Skeletal muscle cell (primary cell): ENCODE measurements at regions not wholly inside any gene's neighbourhood (a gene's known extent, or its start where the extent isn't known, plus 50 kb on each side); places are given as distances from the start of the nearest gene placed in this dataset.

ENCODE experiments used
- DNase-seq: peaks from one replicate; pipeline ENCODE4 v3.0.0-alpha.2; 2010; ENCODE audit warnings: low read depth
- H3K4me3 ChIP-seq: 2 replicates; pipeline ENCODE4 v1.5.1; 2011; ENCODE audit warnings: low read depth, mild to moderate bottlenecking, control low read depth, low read length, moderate library complexity

DNA sequence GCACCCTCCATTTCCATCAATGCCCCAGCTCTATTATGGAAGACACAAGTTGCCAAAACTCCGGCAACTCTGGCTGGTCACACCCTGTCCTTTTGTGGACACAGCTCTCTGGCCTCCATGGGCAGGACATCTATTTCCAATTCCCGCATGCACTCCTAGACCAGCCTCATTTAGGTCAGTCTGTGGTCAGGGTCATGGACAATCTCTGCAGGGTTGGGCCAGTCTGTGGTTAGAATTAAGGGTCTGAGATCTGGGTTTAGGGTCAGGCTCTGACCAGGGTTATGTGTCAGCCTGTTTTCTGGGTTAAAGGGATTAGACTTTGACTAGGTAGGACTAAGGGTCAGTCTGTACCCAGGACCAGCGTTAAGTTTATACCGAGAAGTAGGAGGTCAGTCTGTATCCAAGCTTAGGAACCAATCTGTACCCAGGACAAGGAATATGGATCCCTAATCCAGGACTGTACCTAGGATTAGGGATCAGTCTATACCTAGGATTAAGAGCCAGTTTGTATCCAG, 82.4 kb downstream of the VEGFA start:
- DNase-seq, result no peak
- H3K4me3 ChIP-seq, result no peak overlapping the region

GRCh38 chr6:43851204-43851865, 81.3 kb downstream of the VEGFA start:
- no peak for DNase-seq

DNA sequence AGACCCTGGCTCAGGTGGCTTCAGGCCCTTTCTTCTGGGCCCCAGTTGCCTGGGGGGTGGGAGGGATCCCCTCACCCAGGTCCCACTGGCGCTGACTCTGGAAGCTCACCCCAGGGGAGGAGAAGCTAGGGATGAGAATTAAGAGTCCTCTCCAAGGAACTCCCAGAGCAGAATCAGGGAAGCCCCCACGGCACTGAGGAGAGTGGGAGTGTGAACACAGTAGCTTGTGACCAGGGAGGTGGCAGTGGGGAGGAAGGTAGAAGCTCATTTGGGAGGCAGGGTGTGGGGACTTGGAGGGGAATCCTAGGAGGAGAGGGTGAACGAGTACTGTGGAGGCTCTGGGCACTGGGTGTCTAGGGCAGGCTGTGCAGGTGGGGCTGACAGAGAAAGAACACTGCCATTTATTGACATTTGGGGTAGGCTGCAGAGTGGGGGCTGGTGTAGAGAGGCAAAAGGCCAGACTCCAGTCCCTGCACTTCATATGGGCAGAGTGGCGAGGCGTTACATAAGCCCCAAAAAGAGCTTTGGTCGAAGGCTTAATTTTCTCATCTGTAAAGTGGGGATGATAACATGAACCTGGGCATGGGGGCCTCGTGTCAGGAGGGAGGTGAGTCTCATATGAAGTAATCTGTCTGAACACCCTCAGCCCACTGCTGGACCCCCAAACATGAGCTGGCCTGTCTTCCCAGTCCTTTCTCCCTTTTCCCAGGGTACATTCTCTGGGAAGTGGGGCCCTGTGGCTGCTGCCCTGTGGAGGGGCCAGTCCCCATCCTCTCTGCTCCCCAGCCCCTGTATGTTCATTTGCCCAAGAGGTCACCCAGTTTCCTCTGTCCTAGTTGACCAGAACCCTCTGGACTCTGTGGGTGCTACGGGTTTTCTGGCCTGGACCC, 80.5 kb downstream of the VEGFA start:
- H3K4me3 ChIP-seq, result no peak overlapping the region
- no peak for DNase-seq

More at GRCh38 chr6:43851204-43851865, 81.3 kb downstream of the VEGFA start:
- H3K4me3 ChIP-seq, result no peak overlapping the region

DNA sequence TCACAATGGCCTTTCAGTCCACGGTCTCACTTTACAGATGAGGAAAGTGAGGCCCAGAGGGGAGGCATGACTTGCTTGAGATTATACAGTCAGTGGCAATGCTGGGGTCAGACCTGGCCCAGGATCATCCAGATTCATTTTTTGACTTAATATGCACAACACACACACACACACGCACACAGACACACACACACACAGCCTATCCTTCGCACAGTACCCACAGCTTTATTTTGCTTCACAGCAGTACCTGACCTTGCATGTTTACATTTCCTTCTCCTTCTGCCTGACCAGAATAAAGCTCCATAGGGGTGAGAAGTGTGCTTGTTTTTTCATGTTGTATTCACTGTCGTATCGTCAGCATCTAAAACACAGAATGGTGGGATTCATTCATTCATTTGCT, 79.8 kb downstream of the VEGFA start:
- H3K4me3 ChIP-seq, result no peak overlapping the region
- DNase-seq, result no peak

DNA sequence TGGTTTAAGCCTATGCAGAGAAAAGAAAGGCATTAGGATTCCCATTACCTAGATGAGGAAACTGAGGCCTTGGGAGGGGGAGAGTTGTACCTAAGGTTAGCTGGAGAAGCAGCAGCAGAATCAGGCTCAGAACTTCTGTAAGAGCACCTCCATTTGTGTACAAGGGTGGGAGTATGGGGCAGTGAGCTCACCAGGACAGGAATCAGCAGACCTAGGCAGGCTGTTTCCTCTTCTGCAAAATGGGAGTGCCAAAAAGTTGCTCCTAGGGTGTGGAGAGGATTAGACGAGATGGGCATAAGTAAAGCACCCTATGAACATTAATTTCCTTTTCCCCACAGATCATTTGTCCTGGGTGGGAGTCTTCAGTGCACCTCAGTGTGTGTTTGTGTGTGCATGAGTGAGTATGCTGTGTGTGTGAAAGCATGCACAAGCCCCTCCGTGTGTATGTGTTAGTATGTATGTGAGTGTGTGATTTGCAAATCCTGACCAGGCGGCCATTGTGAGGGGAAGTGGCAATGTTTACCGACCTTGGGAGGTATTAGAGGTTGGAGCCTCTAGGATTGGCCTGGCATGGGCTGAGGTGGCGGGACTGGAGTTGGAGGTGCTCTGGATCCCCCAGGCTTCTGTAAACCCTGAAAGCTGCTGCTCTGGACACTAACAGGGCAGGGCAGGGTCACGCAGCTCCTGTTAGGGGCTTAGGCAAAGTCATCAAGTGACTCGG, 78.8 kb downstream of the VEGFA start:
- DNase-seq, result no peak
- H3K4me3 ChIP-seq, result no peak overlapping the region

DNA sequence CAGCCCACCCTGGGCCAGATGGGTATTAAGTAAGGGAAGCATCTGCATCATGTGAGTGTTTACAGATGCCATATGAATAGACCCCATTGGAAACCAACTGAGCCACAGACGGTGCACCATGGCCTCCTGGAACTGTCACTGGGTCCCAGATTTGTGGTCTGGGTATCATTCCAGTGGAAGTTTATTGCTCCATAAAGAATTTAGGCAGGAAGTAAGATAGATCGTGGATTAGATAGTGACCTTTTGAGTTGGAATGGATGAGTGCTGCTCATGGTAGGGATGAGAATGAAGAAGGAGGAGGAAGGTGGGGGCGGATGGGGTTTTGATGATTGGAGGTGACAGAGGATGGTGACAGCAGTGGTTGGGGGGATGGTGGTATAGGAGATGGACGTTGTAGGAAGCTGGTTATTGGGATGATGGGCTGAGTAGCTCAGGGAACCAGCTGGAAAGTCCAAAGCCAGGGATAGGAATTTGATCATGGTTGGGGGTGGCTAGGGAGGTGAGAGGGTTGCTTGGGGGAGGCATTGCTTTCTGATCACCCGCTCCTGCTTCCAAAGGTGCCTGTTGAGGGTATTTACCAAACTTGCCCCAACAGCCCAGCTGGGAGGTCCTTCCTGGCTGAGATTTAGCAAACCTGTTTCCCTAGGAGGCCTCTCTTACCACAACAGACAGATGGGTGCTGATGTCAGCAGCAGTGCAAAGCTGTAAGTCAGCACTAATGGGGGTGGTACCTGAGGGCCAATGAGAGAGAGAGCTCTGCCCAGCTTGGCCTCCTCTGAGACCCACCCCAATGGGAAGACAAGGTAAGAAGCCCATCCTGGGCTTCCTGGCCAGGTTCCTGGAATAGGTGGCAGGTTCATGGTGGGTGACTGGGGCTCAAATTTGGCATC, 78.0 kb downstream of the VEGFA start:
- no peak for DNase-seq
- no peak overlapping the region for H3K4me3 ChIP-seq

DNA sequence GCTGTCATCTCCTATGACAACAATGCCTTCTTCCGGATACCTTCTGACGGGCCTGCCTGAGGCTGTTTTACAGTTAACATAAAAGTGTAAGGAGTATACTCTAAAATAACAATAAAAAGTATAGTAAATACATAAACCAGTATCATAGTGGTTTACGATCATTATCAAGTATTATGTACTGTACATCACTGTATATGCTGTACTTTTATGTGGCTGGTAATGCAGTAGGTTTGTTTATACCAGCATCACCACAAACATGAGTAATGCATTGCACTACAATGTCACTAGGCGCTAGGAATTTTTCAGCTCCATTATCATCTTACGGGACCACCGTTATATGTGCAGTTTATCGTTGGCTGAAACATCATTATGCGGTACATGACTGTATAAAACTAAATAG, 76.5 kb downstream of the VEGFA start:
- DNase-seq, result no peak
- no peak overlapping the region for H3K4me3 ChIP-seq

DNA sequence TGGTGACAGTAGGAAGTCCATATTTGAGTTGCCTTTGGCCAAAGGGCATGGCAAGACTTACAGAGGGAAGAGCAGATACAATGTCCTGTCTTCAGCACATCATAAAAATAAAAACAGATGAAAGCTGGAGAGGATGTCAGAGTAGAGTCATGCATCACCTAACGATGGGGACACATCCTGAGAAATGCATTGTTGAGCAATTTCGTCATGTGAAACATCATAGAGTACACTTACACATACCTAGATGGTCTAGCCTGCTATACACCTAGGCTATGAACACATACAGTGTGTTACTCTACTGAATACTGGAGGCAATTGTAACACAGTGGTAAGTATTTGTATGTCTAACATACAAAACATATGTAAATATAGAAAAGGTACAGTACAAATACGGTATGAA, 75.6 kb downstream of the VEGFA start:
- no peak for DNase-seq
- no peak overlapping the region for H3K4me3 ChIP-seq

DNA sequence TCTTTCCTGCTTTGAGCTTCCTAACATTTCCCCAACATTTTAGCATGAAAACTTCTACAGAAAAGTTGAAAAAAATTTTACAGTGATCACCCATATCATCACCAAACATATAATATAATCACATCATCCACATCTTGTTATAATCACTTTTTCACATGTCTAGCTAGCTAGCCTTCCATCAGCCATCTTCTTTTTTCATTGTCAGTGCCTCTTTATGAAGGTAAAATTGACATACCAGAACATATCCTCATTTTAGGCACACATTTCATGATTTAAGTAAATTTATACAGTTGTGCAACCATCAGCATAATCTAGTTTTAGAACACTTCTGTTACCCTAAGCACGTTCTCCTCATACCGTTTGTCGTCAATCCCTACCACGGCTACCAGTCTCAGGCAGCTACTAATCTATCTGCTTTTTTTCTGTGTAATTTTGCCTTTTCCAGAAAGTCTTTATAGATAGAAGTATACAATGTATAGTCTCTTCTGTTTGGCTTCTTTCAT, 73.7 kb downstream of the VEGFA start:
- H3K4me3 ChIP-seq, result no peak overlapping the region
- no peak for DNase-seq

GRCh38 chr6:43843097-43843645, 73.2 kb downstream of the VEGFA start:
- no peak for DNase-seq
- no peak overlapping the region for H3K4me3 ChIP-seq

- no peak for DNase-seq
- no peak overlapping the region for H3K4me3 ChIP-seq
These were observed 72.3 kb downstream of the VEGFA start for GRCh38 chr6:43842231-43842794.

DNA sequence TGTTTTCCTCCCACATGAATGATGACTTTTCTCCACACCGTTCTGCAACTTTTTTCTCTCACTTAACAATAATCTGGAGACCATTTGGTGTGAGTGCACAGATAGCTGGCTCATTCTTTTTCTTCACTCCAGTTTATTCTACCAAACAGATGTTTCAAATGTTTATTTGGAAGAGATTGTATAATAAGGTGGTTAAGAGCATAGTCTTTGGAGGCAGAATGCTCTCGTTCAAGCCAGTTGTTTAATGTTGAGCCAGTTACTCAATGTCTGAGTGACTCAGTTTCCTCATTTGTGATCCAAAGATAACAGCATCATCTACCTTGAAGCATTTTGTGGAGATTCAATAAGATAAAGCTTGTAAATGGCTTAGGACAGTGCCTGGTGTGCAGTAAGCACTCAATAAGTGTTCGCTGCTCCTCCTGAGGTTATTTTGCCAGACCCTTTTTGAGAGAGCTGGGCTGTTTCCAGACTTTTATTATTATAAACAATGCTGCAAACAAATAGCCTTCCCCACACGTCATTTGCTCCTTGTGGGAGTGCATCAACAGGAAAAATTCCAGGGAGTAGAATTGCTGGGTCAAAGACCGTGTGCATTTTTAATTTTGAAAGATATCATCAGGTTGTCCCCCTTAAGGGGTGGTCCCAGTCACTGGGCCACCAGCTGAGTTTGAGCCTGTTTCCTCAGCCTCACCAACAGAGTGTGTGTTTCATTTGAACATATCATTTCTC, 70.6 kb downstream of the VEGFA start:
- DNase-seq, result no peak
- no peak overlapping the region for H3K4me3 ChIP-seq

DNA sequence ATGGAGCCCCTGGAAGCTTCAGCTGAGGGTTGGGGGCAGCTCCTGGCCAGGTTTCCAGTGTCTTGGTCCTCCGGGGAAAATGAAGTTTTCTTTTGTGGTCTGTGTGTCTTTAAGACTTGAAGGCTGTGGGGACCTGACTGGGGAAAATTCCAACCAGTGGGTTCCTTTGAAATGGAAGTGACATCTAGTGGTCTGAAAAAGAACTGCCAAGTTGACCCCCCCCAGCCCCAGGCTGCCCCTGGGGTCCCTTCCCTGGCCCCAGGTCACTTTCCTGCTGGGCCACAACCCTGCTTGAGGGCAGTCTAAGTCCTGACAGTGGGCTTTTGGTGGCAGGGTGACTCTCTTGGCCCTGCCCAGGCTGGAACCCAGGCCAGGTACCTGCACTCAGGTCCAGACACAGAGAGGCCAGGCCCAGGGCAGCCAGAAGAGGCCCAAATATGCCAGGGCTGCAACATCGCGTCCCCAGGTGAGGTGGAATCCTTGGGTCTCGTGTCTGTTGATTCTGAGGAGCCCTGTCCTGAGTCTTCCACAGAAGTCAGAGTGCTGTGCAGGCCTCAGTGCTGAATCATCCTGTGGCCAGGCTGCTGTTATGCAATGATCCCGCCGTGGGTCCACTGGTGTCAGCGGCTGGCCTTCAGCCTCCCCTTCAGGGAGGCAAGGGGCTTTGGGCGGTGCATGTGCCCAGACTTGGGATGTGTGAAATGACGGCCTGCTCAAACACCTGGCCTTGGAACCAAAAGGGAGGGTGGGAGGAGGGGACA, 68.4 kb downstream of the VEGFA start:
- no peak overlapping the region for H3K4me3 ChIP-seq
- no peak for DNase-seq

GRCh38 chr6:43837507-43837906, 67.5 kb downstream of the VEGFA start:
- no peak for DNase-seq

GRCh38 chr6:43836507-43837240, 66.7 kb downstream of the VEGFA start:
- H3K4me3 ChIP-seq, result no peak overlapping the region
- DNase-seq, result no peak

More at GRCh38 chr6:43837507-43837906, 67.5 kb downstream of the VEGFA start:
- H3K4me3 ChIP-seq, result no peak overlapping the region
